ENCODE measurements at regions not wholly inside any gene's neighbourhood (a gene's known extent, or its start where the extent isn't known, plus 50 kb on each side); places are given as distances from the start of the nearest gene placed in this dataset.
A peak's percentile ranks its signal among the peaks of the same experiment; 100 is the strongest.

- Histone ChIP-seq H4K91ac (ENCODE audit: insufficient read length, low read depth, low read length) (no peak overlapping the region), H4K20me1 (ENCODE audit: control insufficient read depth, insufficient read depth, insufficient read length) (no peaks in the 10 kb centered on the region), H3K4me2 (ENCODE audit: insufficient read depth, insufficient read length, low read length) (no peak overlapping the region), H2BK5ac (ENCODE audit: insufficient read length, low read length) (no peak overlapping the region), H3K27ac (ENCODE audit: insufficient read length, low read depth, low read length) (no peak overlapping the region), H2BK15ac (ENCODE audit: low read depth, low read length) (no peak overlapping the region), H3T11ph (ENCODE audit: low read length) (no peak overlapping the region), H3K18ac (ENCODE audit: insufficient read length, low read depth, low read length) (no peak overlapping the region), H2BK12ac (ENCODE audit: insufficient read length, low read depth, low read length) (no peak overlapping the region), H3K27me3 (ENCODE audit: insufficient read depth, low read length) (no peaks in the 10 kb centered on the region), H3K79me1 (ENCODE audit: insufficient read depth, low read depth, low read length, poor library complexity, severe bottlenecking) (no peaks in the 10 kb centered on the region), H2AFZ (ENCODE audit: low read length) (no peak overlapping the region), H3K79me2 (ENCODE audit: insufficient read depth, low read length) (no peaks in the 10 kb centered on the region), H3K23me2 (ENCODE audit: insufficient read length, low read depth, low read length, poor library complexity, severe bottlenecking) (no peaks in the 10 kb centered on the region), H3K56ac (ENCODE audit: insufficient read length, low read depth, low read length) (no peak overlapping the region), H3K4ac (ENCODE audit: low read depth, low read length) (no peak overlapping the region), H3K9me3 (ENCODE audit: control insufficient read depth, low read depth, low read length) (no peaks in the 10 kb centered on the region), H3K23ac (ENCODE audit: insufficient read length, low read depth, low read length) (no peak overlapping the region), H4K8ac (replicated peaks; ENCODE audit: insufficient read length, low read depth, low read length) (no peak overlapping the region), H3K9ac (ENCODE audit: extremely low read depth, insufficient read length, low read length) (no peak overlapping the region), H3K4me1 (ENCODE audit: insufficient read depth, low read length) (no peaks in the 10 kb centered on the region), H2BK20ac (ENCODE audit: low read depth, low read length, poor library complexity, severe bottlenecking) (no peak overlapping the region), H2BK120ac (ENCODE audit: low read depth, low read length, poor library complexity, severe bottlenecking) (no peak overlapping the region), H4K5ac (ENCODE audit: insufficient read length, low read depth, low read length) (no peak overlapping the region), H3K14ac (ENCODE audit: insufficient read depth, low read length) (no peak overlapping the region), H2AK5ac (ENCODE audit: insufficient read length, low read length) (no peak overlapping the region)
- Mint-ChIP-seq H3K4me3 (no peak overlapping the region), H3K27ac (peak overlapping the region in 2 of 3 experiments; percentile 61 to 70; a peak in 2 of 7 replicates), H3K9me3 (peaks cover 0 to 6% of the 10 kb centered on the region in 2 experiments; a peak in 2 of 5 replicates), H3K4me1 (peaks cover 8 to 10% of the 10 kb centered on the region in 2 experiments), H3K27me3 (ENCODE audit: low read depth) (no peaks in the 10 kb centered on the region), H3K36me3 (ENCODE audit: insufficient read depth in 1 of 3, low read depth in 3 of 3) (peaks cover 0 to 4% (median 0%) of the 10 kb centered on the region in 3 experiments; a peak in 3 of 7 replicates)
- peak; percentile 54; the same call in 2 of the 3 replicates for TF ChIP-seq CTCF (conservative IDR thresholded peaks at IDR 0.05)
- DNase-seq, result peak; percentile 76
- no CpG with 5 or more reads among the region's 9 CpGs for WGBS (ENCODE audit: extremely low coverage, insufficient read length, low lambda C conversion rate)
These were observed 1291.0 kb downstream of the ARAP2 start for GRCh38 chr4:34953145-34953799.

Measured in H9 (cell line).